HG02759 (cell line): ENCODE measurements at regions not wholly inside any gene's neighbourhood (a gene's known extent, or its start where the extent isn't known, plus 50 kb on each side); places are given as distances from the start of the nearest gene placed in this dataset.

Experiments
- ATAC-seq: cut with Tn5 transposase; IDR thresholded peaks from one replicate; pipeline ENCODE4 v1.9.1; 2021; ENCODE audit warnings: mild to moderate bottlenecking, moderate library complexity; ENCODE audit not compliant: unreplicated experiment

- no peak for ATAC-seq
These were observed 263.1 kb upstream of the MOCS1 start for GRCh38 chr6:40197371-40197770.

- no peak for ATAC-seq
These were observed 261.9 kb upstream of the MOCS1 start for GRCh38 chr6:40196135-40196518.

GRCh38 chr6:40195428-40196134 lies 261.3 kb upstream of the MOCS1 start:
- no peak for ATAC-seq

- ATAC-seq: no peak
These were observed 260.3 kb upstream of the MOCS1 start for GRCh38 chr6:40194447-40195170.

GRCh38 chr6:40192516-40192915 lies 258.3 kb upstream of the MOCS1 start:
- ATAC-seq: no peak

- no peak for ATAC-seq
These were observed 254.7 kb upstream of the MOCS1 start for GRCh38 chr6:40188931-40189330.

- ATAC-seq: no peak
These were observed 253.4 kb upstream of the MOCS1 start for GRCh38 chr6:40187535-40188144.

- ATAC-seq: no peak
These were observed 251.2 kb upstream of the MOCS1 start for GRCh38 chr6:40185486-40185885.

- ATAC-seq: no peak
These were observed 249.6 kb upstream of the MOCS1 start for GRCh38 chr6:40183902-40184301.

GRCh38 chr6:40181367-40181766 lies 247.1 kb upstream of the MOCS1 start:
- no peak for ATAC-seq

- ATAC-seq: no peak
These were observed 246.0 kb upstream of the MOCS1 start for GRCh38 chr6:40180271-40180670.

GRCh38 chr6:40179496-40179895 lies 245.2 kb upstream of the MOCS1 start:
- ATAC-seq: no peak

- no peak for ATAC-seq
These were observed 243.3 kb upstream of the MOCS1 start for GRCh38 chr6:40177598-40177997.

- no peak for ATAC-seq
These were observed 241.9 kb upstream of the MOCS1 start for GRCh38 chr6:40176152-40176551.

GRCh38 chr6:40172272-40172671 lies 238.0 kb upstream of the MOCS1 start:
- no peak for ATAC-seq

GRCh38 chr6:40171343-40171742 lies 237.1 kb upstream of the MOCS1 start:
- ATAC-seq: no peak

- ATAC-seq: no peak
These were observed 236.6 kb upstream of the MOCS1 start for GRCh38 chr6:40170856-40171255.

- no peak for ATAC-seq
These were observed 235.6 kb upstream of the MOCS1 start for GRCh38 chr6:40169878-40170277.

- no peak for ATAC-seq
These were observed 232.7 kb upstream of the MOCS1 start for GRCh38 chr6:40166963-40167362.

GRCh38 chr6:40165036-40165709 lies 230.9 kb upstream of the MOCS1 start:
- ATAC-seq: no peak

- ATAC-seq: no peak
These were observed 230.1 kb upstream of the MOCS1 start for GRCh38 chr6:40164345-40164755.

- ATAC-seq: no peak
These were observed 229.7 kb upstream of the MOCS1 start for GRCh38 chr6:40163924-40164323.
